ENCODE measurements at regions not wholly inside any gene's neighbourhood (a gene's known extent, or its start where the extent isn't known, plus 50 kb on each side); places are given as distances from the start of the nearest gene placed in this dataset.
"Not testable (repeated sequence)": the region's sequence is repeated elsewhere in the genome, so short reads cannot be mapped to it uniquely, and the experiment has no call there.

DNA sequence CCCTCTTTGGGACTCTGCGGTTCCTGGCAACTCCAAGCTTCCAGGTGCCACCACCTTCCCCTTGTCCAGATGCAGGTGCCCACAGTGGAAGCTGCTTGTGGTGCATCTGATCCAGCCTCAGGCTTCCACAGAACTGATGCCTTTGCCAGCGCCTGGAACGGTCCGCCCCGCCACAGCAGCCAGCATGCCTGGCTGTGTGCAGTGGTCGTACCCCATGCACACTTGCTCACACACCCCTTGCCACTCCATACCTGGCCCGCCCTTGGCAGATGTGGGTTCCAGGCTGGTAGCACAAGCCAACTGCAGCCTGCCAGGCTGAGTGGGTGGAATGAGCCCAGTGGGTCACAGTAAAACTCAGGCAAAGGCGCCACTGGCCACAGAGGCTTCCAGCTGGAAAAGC, 240.5 kb downstream of the PPP4R3C start:
- TF ChIP-seq, protein P1, sequence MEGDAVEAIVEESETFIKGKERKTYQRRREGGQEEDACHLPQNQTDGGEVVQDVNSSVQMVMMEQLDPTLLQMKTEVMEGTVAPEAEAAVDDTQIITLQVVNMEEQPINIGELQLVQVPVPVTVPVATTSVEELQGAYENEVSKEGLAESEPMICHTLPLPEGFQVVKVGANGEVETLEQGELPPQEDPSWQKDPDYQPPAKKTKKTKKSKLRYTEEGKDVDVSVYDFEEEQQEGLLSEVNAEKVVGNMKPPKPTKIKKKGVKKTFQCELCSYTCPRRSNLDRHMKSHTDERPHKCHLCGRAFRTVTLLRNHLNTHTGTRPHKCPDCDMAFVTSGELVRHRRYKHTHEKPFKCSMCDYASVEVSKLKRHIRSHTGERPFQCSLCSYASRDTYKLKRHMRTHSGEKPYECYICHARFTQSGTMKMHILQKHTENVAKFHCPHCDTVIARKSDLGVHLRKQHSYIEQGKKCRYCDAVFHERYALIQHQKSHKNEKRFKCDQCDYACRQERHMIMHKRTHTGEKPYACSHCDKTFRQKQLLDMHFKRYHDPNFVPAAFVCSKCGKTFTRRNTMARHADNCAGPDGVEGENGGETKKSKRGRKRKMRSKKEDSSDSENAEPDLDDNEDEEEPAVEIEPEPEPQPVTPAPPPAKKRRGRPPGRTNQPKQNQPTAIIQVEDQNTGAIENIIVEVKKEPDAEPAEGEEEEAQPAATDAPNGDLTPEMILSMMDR (IDR thresholded peaks at IDR 0.05) = no peak
- TF ChIP-seq POLR2A (IDR thresholded peaks at IDR 0.05) = no peak
- H3K27ac ChIP-seq = no peak overlapping the region
- DNase-seq = no peak
- no peaks in the 10 kb centered on the region for H3K9me3 ChIP-seq
- intact Hi-C loops (cut with DNase I; ENCODE audit: low total_unique reads) = no loop called here
- no peaks in the 10 kb centered on the region for H3K27me3 ChIP-seq
- no peak overlapping the region for H3K4me3 ChIP-seq
- H3K36me3 ChIP-seq (ENCODE audit: low read depth, missing control alignments) = no peaks in the 10 kb centered on the region
- WGBS, 2 donors = 97 to 100% methylated on average over 1 to 8 of the region's 8 CpGs
- no peaks in the 10 kb centered on the region for H3K4me1 ChIP-seq

DNA sequence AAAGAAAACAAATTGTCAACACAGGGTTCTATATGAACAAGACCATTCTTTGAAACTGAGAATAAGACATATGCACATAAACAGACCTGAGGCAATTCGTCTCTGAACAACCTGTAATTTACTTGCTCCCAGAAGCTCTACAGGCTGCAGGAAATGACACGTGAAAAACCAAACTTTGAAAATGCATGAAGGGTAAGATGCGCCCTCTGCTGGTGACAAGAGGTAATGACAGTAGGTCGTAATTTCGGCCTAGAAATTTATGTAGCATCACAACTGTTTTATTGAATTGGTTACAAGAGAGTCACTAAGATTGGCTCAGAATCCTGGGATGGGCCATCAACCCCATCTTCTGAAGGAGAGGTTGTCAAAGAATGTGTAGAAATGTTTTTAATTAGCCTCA, 276.5 kb downstream of the PPP4R3C start:
- Histone ChIP-seq H3K9me3 (no peaks in the 10 kb centered on the region), H3K27ac (no peak overlapping the region), H3K27me3 (no peaks in the 10 kb centered on the region), H3K4me1 (no peaks in the 10 kb centered on the region), H3K4me3 (no peak overlapping the region), H3K36me3 (ENCODE audit: low read depth, missing control alignments) (no peaks in the 10 kb centered on the region)
- WGBS, 2 donors = 27 to 30% methylated on average over 5 of the region's 5 CpGs
- DNase-seq = peak; percentile 19
- TF ChIP-seq, protein P1 (IDR thresholded peaks at IDR 0.05) = peak; percentile 47 to 68 (median 56)
- no peak for TF ChIP-seq POLR2A (IDR thresholded peaks at IDR 0.05)
- intact Hi-C loops (cut with DNase I; ENCODE audit: low total_unique reads) = no loop called here

DNA sequence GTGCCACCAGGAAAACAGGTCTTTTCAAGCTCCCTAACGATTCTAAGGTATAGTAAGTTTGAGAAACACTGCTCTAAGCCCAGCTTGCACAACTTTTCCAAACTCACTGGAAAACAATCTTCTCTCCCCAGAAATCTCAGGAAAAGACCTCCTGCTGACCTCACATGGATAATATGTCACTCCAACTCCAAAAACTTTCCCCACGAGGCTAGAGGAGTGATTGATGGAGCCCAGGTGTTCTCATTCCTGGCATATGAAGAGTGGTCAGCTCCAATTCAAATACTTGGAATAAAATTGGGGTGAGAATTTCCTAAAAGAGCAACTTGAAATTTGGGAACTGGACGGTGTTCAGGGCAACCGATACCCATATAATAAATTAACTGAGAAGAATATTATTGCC, 299.9 kb downstream of the PPP4R3C start:
- intact Hi-C loops (cut with DNase I; ENCODE audit: low total_unique reads) = no loop called here
- Histone ChIP-seq H3K9me3 (no peaks in the 10 kb centered on the region), H3K36me3 (ENCODE audit: low read depth, missing control alignments) (no peaks in the 10 kb centered on the region), H3K27ac (no peak overlapping the region), H3K27me3 (no peaks in the 10 kb centered on the region), H3K4me1 (no peaks in the 10 kb centered on the region), H3K4me3 (no peak overlapping the region)
- no peak for TF ChIP-seq POLR2A (IDR thresholded peaks at IDR 0.05)
- TF ChIP-seq, protein P1 (IDR thresholded peaks at IDR 0.05) = no peak
- WGBS, 2 donors = 79 to 82% methylated on average over 4 of the region's 4 CpGs
- no peak for DNase-seq

DNA sequence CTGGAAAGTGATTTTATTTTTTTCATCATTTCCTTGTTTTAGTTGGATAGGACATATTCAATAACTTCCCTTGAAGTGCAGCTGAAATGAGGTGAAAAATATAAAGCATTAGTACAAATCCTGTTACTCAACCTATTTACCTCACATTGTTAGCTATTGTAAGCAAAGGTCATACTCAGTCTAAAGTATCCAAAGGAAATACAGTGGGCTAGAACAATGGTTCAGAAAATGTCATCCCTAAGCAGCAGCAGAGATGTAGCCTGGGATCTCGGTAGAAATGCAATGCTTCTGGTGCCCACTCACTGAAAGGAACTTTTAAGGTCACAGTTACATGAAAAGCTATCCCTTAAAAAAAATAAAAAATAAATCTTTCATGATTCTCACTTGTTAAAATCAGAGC, 300.6 kb downstream of the PPP4R3C start:
- TF ChIP-seq, protein P1 (IDR thresholded peaks at IDR 0.05) = no peak
- TF ChIP-seq POLR2A (IDR thresholded peaks at IDR 0.05) = no peak
- Histone ChIP-seq H3K4me1 (no peaks in the 10 kb centered on the region), H3K27ac (no peak overlapping the region), H3K36me3 (ENCODE audit: low read depth, missing control alignments) (no peaks in the 10 kb centered on the region), H3K4me3 (no peak overlapping the region), H3K9me3 (no peaks in the 10 kb centered on the region), H3K27me3 (no peaks in the 10 kb centered on the region)
- intact Hi-C loops (cut with DNase I; ENCODE audit: low total_unique reads) = no loop called here
- no peak for DNase-seq
- WGBS, 2 donors = 67 to 86% methylated on average over 1 of the region's 1 CpG

DNA sequence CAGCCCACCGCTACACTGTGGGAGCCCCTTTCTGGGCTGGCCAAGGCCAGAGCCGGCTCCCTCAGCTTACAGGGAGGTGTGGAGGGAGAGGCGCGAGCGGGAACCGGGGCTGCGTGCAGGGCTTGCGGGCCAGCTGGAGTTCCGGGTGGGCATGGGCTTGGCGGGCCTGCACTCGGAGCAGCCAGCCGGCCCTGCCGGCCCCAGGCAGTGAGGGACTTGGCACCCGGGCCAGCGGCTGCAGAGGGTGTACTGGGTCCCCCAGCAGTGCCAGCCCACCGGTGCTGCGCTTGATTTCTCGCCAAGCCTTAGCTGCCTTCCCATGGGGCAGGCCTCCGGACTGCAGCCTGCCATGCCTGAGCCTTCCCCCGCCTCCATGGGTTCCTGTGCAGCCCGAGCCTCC, 306.2 kb downstream of the PPP4R3C start:
- H3K4me1 ChIP-seq = not testable (repeated sequence)

More for the DNA sequence above, 306.2 kb downstream of the PPP4R3C start:
- 100% methylated on average over 3 of the region's 21 CpGs; no CpG with 5 or more reads in 1 of the 2 donors for WGBS, 2 donors
- H3K27me3 ChIP-seq; H3K27ac ChIP-seq; intact Hi-C loops (cut with DNase I; ENCODE audit: low total_unique reads); H3K9me3 ChIP-seq; H3K36me3 ChIP-seq (ENCODE audit: low read depth, missing control alignments); H3K4me3 ChIP-seq; DNase-seq: not testable (repeated sequence)
